Esophagus muscularis mucosa (tissue), 4 donors: ENCODE measurements at regions not wholly inside any gene's neighbourhood (a gene's known extent, or its start where the extent isn't known, plus 50 kb on each side); places are given as distances from the start of the nearest gene placed in this dataset.
"Not testable (repeated sequence)": the region's sequence is repeated elsewhere in the genome, so short reads cannot be mapped to it uniquely, and the experiment has no call there.

ENCODE experiments used
- DNase-seq: peaks from one replicate; pipeline ENCODE4 v3.0.0-alpha.2; 2017; ENCODE audit errors: extremely low spot score
- H3K27ac ChIP-seq, 4 donors: fragments of 200-600 bp; sonication (generic); replicated peaks in 1 of 4; 1 replicate in 3 of 4; 2 replicates in 1 of 4; pipeline ENCODE4 v1.5.1; 2016 to 2019; ENCODE audit warnings: mild to moderate bottlenecking in 1 of 4
- H3K27me3 ChIP-seq, 4 donors: fragments of 200-600 bp; sonication (generic); one replicate each; pipeline versions ENCODE4 v1.5.1 to v1.6.0; 2016 to 2019
- H3K36me3 ChIP-seq, 4 donors: fragments of 200-600 bp; sonication (generic); one replicate each; pipeline ENCODE4 v1.5.1; 2016 to 2019
- H3K4me1 ChIP-seq, 4 donors: fragments of 200-600 bp; sonication (generic); one replicate each; pipeline ENCODE4 v1.5.1; 2016 to 2019
- H3K4me3 ChIP-seq, 4 donors: fragments of 200-600 bp; sonication (generic); 1 replicate in 2 of 4; 2 replicates in 2 of 4; pipeline ENCODE4 v1.5.1; 2016 to 2019; ENCODE audit warnings: mild to moderate bottlenecking in 4 of 4, moderate library complexity in 1 of 4
- H3K9me3 ChIP-seq, 4 donors: fragments of 200-600 bp; sonication (generic); 1 replicate in 3 of 4; 2 replicates in 1 of 4; pipeline ENCODE4 v1.5.1; 2016 to 2019
- EP300 ChIP-seq: sonication (generic); formaldehyde crosslinking; IDR thresholded peaks from one replicate; pipeline ENCODE4 v1.6.1; 2017; ENCODE audit warnings: antibody characterized with exemption
- POLR2A ChIP-seq: fragments of 450-650 bp; IDR thresholded peaks from one replicate; pipeline ENCODE4 v1.6.1; 2017; ENCODE audit warnings: antibody characterized with exemption, moderate library complexity, mild to moderate bottlenecking, low read depth
- POLR2AphosphoS5 ChIP-seq, 2 donors: sonication (generic); formaldehyde crosslinking; IDR thresholded peaks; one replicate each; pipeline ENCODE4 v1.6.1; 2017; ENCODE audit warnings: antibody characterized with exemption in 2 of 2
- WGBS: methylation state at CpG from one replicate; pipeline ENCODE4 v1.1.5; 2018; 5-methylcytosine and 5-hydroxymethylcytosine counted together
- intact Hi-C: fragments of 100-400 bp; cut with DNase I; formaldehyde crosslinking; loops from one replicate; pipeline ENCODE4 v1.15.1; 2023
- TF ChIP-seq, protein P1 (sequence below), 3 experiments: fragments of 200-600 bp in 2 of 3; fragments of 450-650 bp in 1 of 3; sonication (generic) in 2 of 3; IDR thresholded peaks; one replicate each; pipeline ENCODE4 v1.5.1; 2017 to 2019; ENCODE audit warnings: antibody characterized with exemption in 3 of 3, mild to moderate bottlenecking in 2 of 3, moderate library complexity in 1 of 3

DNA sequence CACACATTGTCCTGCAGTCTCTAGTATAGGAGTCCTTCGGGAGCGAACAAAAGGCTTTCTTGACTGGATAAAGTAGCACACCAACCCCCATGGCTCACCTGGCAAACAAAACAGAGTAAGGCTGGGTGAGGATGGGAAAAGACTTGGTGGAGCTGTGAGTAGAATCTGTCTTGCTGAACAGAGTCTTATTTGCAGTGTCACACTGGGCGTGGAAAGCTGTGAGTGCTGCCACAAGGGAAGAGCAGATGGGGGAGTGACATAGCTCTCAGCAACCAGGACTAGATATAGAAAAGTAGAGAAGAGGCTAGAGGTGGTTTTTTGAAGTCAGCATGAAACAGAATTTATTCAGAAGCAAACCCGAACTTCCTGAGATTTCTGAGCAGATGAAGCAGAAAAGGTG lies 137.2 kb upstream of the ESX1 start:
- Histone ChIP-seq H3K9me3 (no peaks in the 10 kb centered on the region), H3K27ac (no peak overlapping the region), H3K4me1 (no peaks in the 10 kb centered on the region), H3K36me3 (no peaks in the 10 kb centered on the region), H3K27me3 (peaks cover 0 to 12% (median 0%) of the 10 kb centered on the region in 4 donors), H3K4me3 (no peak overlapping the region)
- intact Hi-C loops: no loop called here
- DNase-seq: no peak
- WGBS: 77% methylated on average over 4 of the region's 4 CpGs
- TF ChIP-seq POLR2AphosphoS5 (IDR thresholded peaks at IDR 0.05) (no peak), EP300 (no peak), POLR2A (no peak)
- TF ChIP-seq, protein P1, sequence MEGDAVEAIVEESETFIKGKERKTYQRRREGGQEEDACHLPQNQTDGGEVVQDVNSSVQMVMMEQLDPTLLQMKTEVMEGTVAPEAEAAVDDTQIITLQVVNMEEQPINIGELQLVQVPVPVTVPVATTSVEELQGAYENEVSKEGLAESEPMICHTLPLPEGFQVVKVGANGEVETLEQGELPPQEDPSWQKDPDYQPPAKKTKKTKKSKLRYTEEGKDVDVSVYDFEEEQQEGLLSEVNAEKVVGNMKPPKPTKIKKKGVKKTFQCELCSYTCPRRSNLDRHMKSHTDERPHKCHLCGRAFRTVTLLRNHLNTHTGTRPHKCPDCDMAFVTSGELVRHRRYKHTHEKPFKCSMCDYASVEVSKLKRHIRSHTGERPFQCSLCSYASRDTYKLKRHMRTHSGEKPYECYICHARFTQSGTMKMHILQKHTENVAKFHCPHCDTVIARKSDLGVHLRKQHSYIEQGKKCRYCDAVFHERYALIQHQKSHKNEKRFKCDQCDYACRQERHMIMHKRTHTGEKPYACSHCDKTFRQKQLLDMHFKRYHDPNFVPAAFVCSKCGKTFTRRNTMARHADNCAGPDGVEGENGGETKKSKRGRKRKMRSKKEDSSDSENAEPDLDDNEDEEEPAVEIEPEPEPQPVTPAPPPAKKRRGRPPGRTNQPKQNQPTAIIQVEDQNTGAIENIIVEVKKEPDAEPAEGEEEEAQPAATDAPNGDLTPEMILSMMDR (IDR thresholded peaks at IDR 0.05): no peak

DNA sequence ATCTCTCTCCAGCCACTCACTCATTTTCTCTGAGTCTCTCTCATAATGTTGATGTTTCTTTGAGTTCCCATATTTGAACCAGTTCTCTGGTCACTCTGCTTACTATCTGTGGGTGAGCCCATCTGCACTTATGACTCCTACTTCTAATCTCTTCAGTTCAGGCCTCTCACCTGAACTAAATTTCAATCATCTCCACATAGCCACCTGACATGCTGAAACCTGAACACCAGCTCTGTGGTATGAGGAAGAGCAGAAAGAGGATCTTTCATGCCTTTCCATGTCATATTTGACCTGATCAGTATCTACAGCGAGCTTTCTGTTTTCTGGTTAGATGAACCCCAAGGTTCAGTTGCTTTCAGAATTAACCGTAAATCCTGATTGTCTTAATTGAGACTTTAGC lies 122.2 kb upstream of the ESX1 start:
- no peak for DNase-seq
- H3K36me3 ChIP-seq: no peaks in the 10 kb centered on the region
- no peaks in the 10 kb centered on the region for H3K4me1 ChIP-seq
- 84% methylated on average over 2 of the region's 2 CpGs for WGBS
- H3K4me3 ChIP-seq: no peak overlapping the region
- no peaks in the 10 kb centered on the region for H3K9me3 ChIP-seq
- H3K27me3 ChIP-seq: no peaks in the 10 kb centered on the region
- H3K27ac ChIP-seq: no peak overlapping the region
- intact Hi-C loops: no loop called here
- no peak for TF ChIP-seq POLR2A
- TF ChIP-seq, protein P1 (IDR thresholded peaks at IDR 0.05): no peak
- no peak for TF ChIP-seq POLR2AphosphoS5 (IDR thresholded peaks at IDR 0.05)
- no peak for TF ChIP-seq EP300

DNA sequence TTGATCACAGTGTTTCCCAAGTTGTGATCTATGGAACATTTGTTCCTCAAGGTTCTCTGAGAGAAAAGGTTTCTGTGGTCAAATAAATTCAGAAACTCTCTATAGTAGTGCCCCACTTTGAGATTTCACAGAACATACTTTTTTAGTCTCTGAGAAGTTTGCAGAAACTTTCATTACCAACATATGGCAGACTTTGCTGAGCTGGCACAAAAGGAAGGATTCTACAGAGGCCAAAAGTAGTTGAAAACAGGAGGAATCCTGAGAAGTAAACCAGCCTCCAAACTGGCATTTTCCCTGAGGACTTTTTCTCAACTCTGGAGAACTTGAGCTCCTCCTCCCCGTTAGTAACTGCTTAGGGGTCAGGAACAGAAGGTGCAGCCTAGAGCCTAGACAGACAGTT lies 117.8 kb upstream of the ESX1 start:
- Histone ChIP-seq H3K9me3 (no peaks in the 10 kb centered on the region), H3K36me3 (no peaks in the 10 kb centered on the region), H3K4me1 (no peaks in the 10 kb centered on the region), H3K4me3 (no peak overlapping the region), H3K27me3 (peaks cover 0 to 5% (median 0%) of the 10 kb centered on the region in 4 donors), H3K27ac (no peak overlapping the region)
- TF ChIP-seq EP300 (no peak), POLR2A (no peak), POLR2AphosphoS5 (IDR thresholded peaks at IDR 0.05) (no peak)
- TF ChIP-seq, protein P1 (IDR thresholded peaks at IDR 0.05): no peak
- intact Hi-C loops: no loop called here
- no peak for DNase-seq
- WGBS: 13% methylated on average over 1 of the region's 1 CpG

DNA sequence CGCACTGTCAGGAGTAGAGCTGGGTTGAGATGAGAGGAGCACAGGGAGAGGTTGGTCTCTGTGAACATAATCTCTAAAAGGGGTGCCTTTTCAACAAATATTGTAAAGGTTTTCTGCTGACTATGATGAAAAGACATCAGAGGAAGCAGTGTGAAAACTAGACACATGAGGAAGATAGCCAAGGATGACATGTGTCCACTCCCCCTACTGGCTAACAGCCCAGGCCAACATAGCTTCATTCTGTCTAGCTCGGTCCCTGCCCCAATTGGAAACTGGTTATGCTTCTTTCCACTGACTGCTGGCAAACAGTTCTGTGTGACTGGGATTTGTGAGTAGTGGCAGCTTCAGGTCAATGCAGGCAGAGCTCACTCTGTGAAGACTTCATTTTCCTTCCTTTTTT lies 115.4 kb upstream of the ESX1 start:
- DNase-seq: no peak
- Histone ChIP-seq H3K4me3 (no peak overlapping the region), H3K27ac (no peak overlapping the region), H3K27me3 (peaks cover 0 to 9% (median 0%) of the 10 kb centered on the region in 4 donors), H3K9me3 (no peaks in the 10 kb centered on the region), H3K36me3 (no peaks in the 10 kb centered on the region), H3K4me1 (no peaks in the 10 kb centered on the region)
- WGBS: 44% methylated on average over 2 of the region's 2 CpGs
- TF ChIP-seq, protein P1 (IDR thresholded peaks at IDR 0.05): no peak
- TF ChIP-seq POLR2AphosphoS5 (IDR thresholded peaks at IDR 0.05) (no peak), EP300 (no peak), POLR2A (no peak)
- intact Hi-C loops: no loop called here

DNA sequence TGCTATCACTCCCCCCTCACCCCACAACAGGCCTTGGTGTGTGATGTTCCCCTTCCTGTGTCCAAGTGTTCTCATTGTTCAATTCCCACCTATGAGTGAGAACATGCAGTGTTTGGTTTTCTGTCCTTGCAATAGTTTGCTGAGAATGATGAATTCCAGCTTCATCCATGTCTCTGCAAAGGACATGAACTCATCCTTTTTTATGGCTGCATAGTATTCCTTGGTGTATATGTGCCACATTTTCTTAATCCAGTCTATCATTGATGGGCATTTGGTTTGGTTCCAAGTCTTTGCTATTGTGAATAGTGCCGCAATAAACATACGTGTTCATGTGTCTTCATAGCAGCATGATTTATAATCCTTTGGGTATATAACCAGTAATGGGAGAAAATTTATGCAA lies 106.0 kb upstream of the ESX1 start:
- H3K4me1 ChIP-seq, DNase-seq, intact Hi-C loops, H3K4me3 ChIP-seq, H3K27ac ChIP-seq, H3K9me3 ChIP-seq, H3K27me3 ChIP-seq, H3K36me3 ChIP-seq: not testable (repeated sequence)
- 96% methylated on average over 2 of the region's 2 CpGs for WGBS
